HG03064 (cell line): ENCODE measurements at regions not wholly inside any gene's neighbourhood (a gene's known extent, or its start where the extent isn't known, plus 50 kb on each side); places are given as distances from the start of the nearest gene placed in this dataset.

ENCODE experiments used
- ATAC-seq: cut with Tn5 transposase; IDR thresholded peaks from one replicate; pipeline ENCODE4 v1.9.1; 2021; ENCODE audit warnings: low read depth; ENCODE audit not compliant: unreplicated experiment

DNA sequence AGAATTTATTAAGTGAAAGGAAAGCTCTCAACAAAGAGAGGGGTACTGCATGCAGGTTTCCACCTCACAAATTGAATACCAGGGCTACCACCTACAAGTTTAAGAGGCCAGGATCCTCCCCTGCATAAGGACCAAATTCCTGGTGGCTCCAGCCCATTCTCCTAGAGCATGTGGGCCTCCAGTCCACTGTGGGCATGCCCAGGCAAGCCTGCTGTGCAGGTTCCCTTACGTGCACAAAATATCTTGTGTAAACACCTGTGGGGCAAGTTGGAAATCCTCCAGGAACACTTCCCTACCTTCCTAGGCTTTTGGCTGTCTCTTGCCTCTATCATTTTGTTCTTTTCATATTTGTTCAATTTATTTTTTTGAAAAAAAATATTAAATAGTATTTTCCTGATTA, 724.3 kb downstream of the ARAP2 start:
- ATAC-seq: no peak

DNA sequence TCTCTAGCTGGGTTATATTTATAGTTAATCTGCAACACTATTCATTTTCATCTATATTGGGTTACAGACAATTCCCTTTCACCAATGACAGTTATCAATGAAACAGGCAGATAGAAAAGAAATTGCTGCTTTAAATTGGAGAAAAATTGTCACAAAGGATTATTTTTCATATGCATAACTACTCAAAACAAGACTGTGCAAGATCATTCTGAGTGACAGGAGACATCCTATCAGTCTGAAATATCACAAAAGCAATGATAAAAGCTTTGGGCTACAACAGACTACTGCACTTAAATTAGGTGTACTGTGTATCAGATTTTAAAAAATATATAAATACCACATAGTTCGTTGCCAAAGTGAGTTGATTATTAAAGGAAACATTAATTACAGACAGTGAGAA, 722.6 kb downstream of the ARAP2 start:
- no peak for ATAC-seq

DNA sequence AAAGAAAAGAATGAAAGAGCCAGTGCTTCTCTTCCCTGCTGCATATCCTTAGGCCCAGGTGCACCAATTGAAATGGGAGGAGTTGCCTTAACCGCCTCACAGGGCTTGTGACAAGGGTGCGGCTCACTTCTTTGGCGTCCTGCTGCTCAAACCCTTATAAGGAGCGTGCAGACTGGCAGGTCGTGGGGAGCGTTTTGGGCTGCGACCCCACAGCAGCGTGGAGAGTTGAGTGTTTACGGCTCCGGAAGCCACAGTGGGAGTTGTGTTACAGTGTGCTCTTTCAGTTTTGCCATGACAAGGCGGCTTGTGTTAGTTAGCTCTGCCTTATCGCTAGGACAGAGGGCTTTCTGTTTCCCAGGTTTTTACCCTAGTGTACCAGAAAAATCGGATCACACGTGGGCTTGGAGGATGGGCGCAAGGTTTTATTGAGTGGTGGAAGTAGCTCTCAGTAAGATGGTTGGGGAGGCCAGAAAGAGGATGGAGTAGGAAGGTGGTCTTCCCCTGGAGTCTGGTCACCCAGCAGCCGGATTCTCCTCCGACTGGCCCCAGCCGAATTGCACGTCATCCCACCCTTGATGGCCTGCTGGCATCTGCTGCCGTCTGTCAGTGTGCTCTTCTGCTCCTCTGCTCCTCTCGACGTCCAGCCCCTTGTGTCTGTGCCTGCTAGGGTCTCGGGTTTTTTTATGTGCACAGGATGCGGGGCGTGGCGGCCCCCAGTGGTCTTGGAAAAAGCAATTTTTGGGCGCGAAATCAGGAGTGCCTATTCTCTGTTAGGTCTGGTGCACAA, 718.9 kb downstream of the ARAP2 start:
- no peak for ATAC-seq

DNA sequence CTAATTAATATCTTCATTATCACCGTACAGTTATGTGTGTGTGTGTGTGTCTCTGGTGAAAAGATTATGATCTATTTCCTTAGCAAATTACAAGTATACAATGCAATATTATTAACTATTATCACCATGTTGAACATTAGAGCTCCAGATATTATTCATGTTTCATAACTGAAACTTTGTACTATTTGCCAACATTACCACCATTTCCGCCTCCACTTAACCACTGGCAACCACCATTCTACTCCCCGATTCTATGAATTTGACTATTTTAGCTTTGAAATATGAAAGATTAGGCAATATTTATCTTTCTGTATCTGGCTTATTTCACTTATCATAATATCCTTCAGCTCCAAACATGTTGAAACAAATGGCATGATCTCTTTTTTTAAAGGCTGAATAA, 717.9 kb downstream of the ARAP2 start:
- ATAC-seq: no peak

DNA sequence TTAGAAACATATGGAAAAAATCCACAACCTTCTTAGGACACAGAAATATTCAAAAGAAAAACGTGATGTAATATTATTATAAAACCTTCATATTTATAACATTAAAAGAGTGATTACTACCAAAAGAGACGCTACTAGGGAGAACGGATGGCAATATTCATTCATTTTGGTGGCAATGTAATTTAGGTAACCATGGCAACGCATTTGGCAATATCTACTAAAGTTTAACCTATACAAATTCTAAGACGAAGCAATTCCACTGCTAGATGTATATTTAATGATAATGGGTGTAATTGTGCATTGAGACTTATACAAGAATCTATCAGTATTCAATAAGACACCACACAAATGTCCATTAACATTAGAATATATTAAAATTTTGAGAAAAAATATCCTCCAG, 709.4 kb downstream of the ARAP2 start:
- no peak for ATAC-seq

DNA sequence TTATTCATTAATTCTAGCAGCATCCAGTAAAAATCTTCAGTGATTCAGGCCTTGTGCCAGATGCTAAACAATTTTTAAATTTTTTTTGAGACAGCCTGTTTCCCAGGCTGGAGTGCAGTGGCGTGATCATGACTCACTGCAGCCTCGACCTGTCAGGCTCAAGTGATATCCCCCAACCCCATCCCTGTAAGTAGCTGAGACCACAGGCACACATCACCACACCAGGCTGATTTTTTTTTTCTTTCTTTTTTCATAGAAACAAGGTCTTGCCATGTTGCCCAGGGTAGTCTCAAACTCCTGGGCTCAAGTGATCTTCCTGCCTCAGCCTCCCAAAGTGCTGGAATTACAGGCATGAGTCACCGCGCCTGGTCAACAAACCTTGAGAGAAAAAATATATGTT, 705.5 kb downstream of the ARAP2 start:
- ATAC-seq: no peak

DNA sequence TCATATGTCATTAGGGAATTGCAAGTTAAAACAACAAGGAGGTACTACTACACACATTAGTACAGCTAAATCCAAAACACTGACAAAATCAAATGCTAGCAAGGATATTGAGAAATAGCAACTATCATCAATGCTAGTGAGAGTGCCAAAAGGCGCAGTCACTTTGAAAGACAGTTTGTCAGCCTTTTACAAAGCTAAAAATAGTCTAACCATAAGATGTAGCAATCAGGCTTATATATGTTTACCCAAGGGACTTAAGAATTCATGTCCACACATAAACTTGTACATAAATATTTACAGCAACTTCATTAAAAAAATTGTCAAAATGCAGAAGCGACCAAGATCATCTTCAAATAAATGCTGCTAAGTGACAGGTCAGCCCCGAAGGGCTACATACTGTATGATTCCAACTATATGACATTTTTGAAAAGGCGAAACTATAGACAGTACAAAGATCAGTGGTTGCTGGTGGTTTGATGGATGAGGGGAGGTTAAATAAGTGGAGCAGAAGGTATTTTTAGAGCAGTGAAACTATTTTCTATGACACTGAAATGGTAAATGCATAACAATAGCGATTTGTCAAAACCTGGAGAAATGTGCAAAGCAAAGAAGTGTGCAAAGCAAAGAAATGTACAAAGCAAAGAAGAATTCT, 704.8 kb downstream of the ARAP2 start:
- ATAC-seq: no peak

DNA sequence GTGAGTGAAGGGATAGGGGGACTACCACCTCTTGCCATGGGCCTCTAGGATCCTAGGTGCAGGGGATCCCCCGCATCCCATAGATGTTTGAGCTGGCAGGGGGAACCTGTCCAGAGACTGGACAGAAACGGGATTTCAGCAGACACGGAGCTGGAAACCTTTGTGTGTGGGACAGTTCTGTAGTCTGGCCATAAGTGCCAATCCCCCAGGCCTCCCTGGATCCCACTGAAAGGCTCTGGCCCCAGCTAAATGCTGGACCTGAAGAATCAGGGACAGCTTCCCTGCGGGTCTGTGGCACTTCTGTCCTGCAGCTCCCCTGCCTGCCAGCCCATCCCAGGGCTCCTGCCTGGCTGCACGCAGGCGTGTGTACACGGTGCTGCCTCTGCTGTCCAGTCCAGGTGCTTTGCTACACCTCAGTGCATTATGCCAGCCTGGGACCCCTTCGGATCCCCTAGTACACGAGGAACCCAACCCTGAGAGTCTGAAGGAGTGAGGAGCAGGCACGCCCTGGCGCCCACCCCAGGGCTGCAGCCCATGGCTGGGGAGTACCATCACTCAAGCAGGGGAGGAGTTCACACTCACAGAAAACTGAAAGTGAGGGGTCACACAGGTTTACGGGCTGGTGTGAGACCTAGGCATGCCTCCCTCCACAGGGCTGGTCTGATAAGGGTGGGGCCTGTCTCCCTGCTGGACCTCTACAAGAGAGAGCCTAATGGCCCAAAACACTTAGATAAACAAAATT, 703.0 kb downstream of the ARAP2 start:
- no peak for ATAC-seq

DNA sequence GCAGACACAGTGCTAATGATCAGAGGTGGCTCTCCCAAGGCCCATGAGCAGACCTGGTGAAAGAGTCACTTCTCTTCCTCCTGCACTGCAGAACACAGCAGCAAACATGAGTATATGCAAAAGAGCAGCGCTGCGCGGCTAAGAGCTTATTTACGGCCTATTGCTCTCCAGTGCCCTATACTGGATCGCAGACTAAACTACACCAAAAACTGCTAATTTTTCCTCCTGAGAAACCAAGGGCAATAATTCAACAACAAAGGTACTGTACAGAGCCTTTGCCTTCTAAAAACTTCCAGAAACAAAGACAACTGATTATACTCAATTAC, 702.5 kb downstream of the ARAP2 start:
- ATAC-seq: no peak

DNA sequence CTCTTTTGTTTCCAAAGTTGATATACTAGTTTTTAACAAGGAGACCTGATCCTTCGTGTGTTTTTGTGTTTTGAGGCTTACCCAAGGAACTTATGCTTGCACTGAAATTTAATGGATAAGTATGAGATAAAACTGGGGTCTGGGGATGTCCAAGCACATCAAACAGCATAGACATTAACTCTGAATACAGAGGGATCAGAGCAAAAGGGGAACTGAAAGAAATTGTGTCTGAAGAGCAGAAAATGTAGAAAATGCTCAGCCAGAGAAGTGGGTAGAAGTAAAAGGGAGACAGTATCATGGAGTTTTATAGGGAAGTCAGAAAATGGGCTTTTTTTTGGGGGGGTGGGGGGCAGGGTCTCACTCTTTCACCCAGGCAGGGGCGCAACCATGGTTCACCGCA, 695.4 kb downstream of the ARAP2 start:
- no peak for ATAC-seq

DNA sequence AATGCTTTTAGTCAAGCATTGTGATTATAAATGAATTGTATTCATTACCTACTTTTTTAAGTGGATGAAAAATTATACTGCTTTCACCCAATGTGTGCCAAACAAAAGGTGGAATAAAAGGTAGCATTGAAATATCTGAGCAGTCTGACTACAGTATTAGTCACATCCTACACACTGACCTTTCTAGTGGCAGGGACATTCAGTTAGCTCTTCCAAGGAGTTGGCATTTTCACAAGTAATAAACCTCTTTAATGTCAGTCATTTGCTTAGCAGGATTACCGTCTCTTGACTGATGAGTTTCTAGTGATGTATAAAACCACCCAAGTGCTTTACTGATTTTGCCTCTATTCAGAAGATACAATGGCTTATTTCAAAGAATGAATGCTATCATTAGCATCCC, 687.9 kb downstream of the ARAP2 start:
- ATAC-seq: no peak

DNA sequence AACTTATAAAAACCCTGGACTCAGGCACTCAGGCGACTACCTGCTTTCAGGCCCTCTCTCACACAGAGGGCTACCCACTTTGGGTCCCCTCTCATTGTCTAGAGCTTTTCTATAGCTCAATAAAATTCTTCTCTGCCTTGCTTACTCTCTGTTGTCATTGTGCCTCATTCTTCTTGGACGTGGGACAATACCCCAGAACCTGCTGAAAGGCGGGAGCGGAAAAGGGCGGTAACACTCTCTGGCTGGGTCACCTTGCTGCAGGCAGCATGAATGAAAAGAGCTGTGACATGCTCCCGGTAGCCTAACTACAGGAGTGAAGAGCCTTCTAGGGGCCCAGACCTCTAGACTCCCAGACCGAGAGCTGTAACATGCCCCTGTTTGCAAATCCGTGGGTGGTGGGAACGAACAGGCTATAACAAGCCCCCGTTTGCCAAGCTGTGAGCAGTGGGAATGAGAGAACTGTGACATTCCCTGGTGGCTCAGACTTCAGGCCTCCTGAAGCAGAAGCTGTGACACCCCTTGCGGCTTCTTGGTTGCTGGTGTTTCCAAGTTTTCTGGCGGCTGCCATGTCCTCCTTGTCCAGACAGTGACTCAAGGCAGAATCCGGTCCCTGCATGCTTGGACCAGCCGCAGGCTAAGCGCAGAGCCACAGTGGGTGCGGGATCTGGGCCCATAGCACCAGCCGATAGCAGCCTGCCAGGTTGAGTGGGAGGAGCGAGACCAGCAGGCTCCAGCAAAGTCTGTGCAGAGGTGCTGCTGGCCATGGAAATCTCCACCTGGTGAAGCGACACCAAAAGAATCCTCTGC, 684.6 kb downstream of the ARAP2 start:
- no peak for ATAC-seq

DNA sequence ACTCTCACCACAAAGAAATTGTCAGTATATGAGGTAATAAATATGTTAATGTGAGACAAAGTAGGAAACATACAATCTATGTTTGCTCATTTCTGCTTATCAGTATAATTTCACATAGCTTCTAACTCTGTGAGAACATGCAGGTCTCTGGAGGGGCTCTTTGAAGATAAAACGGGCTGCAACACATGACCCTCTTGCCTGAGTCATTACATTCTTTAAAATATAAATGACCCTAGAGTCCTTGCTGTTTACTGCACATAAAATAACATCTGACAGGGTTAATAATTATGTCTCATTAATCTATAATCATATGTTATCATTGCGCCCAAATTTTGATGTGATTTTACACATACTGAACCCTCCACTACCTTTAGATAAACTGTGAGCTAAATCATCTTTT, 681.5 kb downstream of the ARAP2 start:
- ATAC-seq: no peak

DNA sequence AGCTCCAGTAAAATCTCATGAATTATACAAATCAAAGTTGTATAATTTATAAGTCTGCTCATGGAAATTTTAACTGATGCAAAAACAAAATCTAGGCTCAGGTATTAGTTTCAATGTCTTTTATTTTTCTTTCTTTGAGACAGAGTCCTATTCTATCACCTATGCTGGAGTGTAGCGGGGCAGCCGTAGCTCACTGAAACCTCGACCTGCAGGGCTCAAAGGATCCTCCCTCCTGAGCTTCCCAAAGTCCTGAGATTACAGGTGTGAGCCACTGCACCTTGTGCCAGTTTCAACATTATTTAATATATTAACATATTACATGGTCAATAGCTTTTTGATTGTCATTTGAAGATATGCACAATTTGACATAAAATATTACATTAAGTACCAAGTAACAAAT, 678.7 kb downstream of the ARAP2 start:
- ATAC-seq: no peak

DNA sequence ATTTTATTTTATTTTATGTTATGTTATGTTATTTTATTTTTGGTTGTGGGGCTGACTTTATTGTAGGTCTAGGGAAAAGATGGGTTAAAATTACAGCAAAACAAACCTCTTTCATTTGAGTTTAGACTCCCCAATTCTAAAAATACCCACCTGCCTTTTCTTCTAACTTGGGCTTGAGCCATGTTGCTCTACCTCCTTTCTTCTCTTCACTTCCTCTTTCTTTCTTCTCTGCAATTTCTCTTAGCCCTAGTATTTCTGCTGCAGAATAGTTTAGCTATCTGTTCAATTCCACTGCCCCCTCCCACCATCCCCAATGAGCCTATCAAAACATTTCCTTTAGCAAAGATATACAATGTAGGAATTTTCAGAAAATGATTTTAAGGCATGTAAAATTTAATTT, 653.3 kb downstream of the ARAP2 start:
- no peak for ATAC-seq

DNA sequence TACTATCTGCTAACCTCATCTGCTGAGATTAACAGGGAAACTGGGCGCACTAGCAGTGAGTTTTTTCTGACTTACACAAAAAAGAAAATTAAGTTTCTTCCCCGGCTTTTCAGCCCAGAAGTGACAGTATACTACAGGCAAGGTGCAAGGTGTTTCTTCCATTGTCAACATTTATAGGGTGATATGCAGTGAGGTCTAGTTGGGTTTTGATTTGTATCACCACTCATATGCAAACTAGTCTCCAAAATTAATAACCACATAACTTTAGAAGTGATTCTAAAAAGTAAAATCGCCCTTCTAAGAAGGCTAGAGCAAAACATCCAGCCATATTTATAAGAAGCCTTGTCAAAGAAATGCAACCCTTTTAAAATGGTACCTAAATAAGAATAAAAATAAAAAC, 640.1 kb downstream of the ARAP2 start:
- no peak for ATAC-seq

DNA sequence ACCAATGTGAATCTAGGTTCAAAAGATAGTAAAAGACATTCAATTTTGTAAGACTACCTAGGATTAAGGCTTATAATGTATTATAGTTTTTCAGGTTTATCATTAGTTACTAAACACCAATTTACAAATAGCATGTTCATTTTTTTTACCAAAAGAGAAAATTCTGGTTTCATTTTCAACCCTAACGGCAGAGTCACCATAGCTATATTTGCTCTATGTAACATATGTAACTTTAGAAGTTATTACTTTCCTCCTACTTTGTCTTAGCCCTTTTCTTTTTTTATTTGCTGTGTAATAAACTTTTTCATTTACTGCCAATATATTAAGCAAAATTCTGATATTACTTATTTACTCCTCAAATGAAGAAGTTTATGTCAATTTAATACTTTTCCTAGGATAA, 639.6 kb downstream of the ARAP2 start:
- no peak for ATAC-seq

DNA sequence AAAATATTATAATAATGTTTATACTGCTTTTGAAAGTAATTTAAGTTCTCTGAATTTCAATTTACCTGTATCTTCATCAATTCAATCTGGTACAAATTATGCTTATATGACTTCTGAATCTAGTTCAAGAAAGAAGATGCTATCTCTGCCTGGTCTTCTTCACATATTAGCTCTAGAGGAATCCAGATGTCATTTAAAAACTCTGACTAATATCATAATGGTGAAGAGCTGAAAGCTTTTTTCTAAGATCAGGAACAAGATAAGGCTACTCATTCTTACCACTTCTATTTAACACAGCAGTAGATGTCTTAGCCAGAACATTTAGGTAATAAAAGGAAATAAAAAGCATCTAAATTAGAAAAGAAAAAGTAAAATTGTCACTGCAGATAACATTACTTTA, 636.1 kb downstream of the ARAP2 start:
- no peak for ATAC-seq

DNA sequence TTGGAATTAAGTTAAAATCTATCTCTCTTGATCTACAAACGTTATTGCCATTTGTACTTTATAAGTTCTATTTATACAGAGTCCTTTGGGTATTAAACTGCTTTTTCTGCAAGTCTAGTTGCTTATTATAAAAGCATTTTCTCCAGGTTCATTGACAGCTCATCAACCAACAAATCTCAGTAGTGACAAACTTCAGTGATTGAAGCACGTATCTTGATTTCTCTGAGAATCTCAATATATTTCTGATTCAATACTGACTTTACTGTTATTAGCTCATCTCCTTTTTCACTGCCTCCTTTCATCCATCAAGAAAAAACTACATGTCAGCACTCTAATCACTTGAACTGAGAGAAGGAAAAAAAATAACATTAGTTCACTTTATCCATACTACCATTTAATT, 630.2 kb downstream of the ARAP2 start:
- no peak for ATAC-seq

DNA sequence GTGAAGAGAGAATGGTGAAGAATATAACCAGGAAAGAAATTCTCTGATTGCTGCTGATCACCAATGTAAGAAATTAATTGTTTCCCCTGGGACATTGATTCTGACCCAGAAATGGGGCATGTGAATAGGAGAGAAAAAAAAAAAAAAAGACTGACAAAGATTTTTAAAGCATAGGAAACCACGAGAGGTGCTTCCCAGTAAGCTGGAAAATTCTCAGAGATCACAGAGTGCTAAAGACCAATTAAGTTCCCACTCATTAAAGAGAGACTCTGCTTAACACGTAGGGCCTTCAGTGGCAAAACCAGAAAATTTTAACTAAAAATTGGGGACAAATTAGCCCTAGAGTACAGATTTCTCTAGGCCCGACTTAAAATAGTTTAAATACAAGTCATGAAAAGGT, 604.4 kb downstream of the ARAP2 start:
- ATAC-seq: no peak

DNA sequence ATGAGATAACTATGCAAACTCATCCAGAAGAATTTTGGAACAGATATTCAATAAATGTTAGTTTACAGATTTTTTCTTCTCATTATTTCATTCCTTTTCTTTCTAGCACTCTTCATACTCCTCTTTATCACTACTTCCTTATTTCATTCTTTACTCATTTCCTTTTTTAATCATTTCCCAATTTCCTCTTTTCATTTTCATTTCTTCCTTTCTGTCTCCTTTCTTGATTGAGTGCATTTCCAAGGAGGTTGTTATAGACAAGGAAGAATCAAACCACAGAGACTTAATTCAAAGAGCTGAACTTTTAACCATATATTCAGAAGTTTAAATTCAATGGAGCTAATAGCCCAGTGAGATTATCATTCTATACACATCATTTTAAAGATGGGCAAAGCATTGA, 600.7 kb downstream of the ARAP2 start:
- no peak for ATAC-seq
